Central memory CD8-positive, alpha-beta T cell (primary cell): ENCODE measurements at regions not wholly inside any gene's neighbourhood (a gene's known extent, or its start where the extent isn't known, plus 50 kb on each side); places are given as distances from the start of the nearest gene placed in this dataset.

Experiments used
- ATAC-seq: fragments of 150-1000 bp; cut with Tn5 transposase; replicated peaks from 2 replicates; pipeline ENCODE4 v1.10.0; 2022; ENCODE audit warnings: mild to moderate bottlenecking, moderate FRiP score, moderate number of reproducible peaks; ENCODE audit not compliant: poor library complexity, severe bottlenecking; ENCODE audit errors: extremely low read depth
- DNase-seq, 2 donors: peaks; one replicate each; pipeline ENCODE4 v3.0.0; 2021; ENCODE audit warnings: low spot score in 2 of 2
- H3K27ac Mint-ChIP-seq: one replicate; pipeline ENCODE4 v1.8.0; 2022; ENCODE audit warnings: low read depth, mild to moderate bottlenecking, moderate library complexity, mixed read lengths
- H3K27me3 Mint-ChIP-seq: one replicate; pipeline ENCODE4 v1.8.0; 2022; ENCODE audit warnings: mixed read lengths
- H3K36me3 Mint-ChIP-seq: one replicate; pipeline ENCODE4 v1.8.0; 2022; ENCODE audit warnings: mild to moderate bottlenecking, moderate library complexity, mixed read lengths; ENCODE audit not compliant: insufficient read depth
- H3K4me1 Mint-ChIP-seq: one replicate; pipeline ENCODE4 v1.8.0; 2022; ENCODE audit warnings: mixed read lengths
- H3K4me3 Mint-ChIP-seq: one replicate; pipeline ENCODE4 v1.8.0; 2022; ENCODE audit warnings: mild to moderate bottlenecking, moderate library complexity, mixed read lengths
- H3K9me3 Mint-ChIP-seq: one replicate; pipeline ENCODE4 v1.8.0; 2022; ENCODE audit warnings: mixed read lengths

GRCh38 chr9:135224921-135225541 is 137.6 kb downstream of the OLFM1 start:
- no peak overlapping the region for H3K4me3 Mint-ChIP-seq
- ATAC-seq (no peak), DNase-seq (no peak)
- no peaks in the 10 kb centered on the region for H3K9me3 Mint-ChIP-seq
- H3K36me3 Mint-ChIP-seq, result no peaks in the 10 kb centered on the region
- no peaks in the 10 kb centered on the region for H3K27me3 Mint-ChIP-seq
- H3K27ac Mint-ChIP-seq, result no peak overlapping the region
- H3K4me1 Mint-ChIP-seq, result no peaks in the 10 kb centered on the region

- Mint-ChIP-seq H3K27ac (no peak overlapping the region), H3K9me3 (no peaks in the 10 kb centered on the region), H3K4me3 (no peak overlapping the region), H3K4me1 (no peaks in the 10 kb centered on the region), H3K27me3 (no peaks in the 10 kb centered on the region), H3K36me3 (no peaks in the 10 kb centered on the region)
- DNase-seq (no peak), ATAC-seq (no peak)
Measured at GRCh38 chr9:135225619-135226228, 138.3 kb downstream of the OLFM1 start.

GRCh38 chr9:135226369-135227050 is 139.0 kb downstream of the OLFM1 start:
- ATAC-seq, result no peak
- no peaks in the 10 kb centered on the region for H3K4me1 Mint-ChIP-seq
- no peaks in the 10 kb centered on the region for H3K36me3 Mint-ChIP-seq
- no peak overlapping the region for H3K27ac Mint-ChIP-seq
- H3K9me3 Mint-ChIP-seq, result no peaks in the 10 kb centered on the region
- DNase-seq, result no peak
- peaks cover under 1% of the 10 kb centered on the region for H3K27me3 Mint-ChIP-seq
- H3K4me3 Mint-ChIP-seq, result no peak overlapping the region

GRCh38 chr9:135227641-135228251 is 140.3 kb downstream of the OLFM1 start:
- no peak overlapping the region for H3K27ac Mint-ChIP-seq
- ATAC-seq (no peak), DNase-seq (no peak)
- H3K4me1 Mint-ChIP-seq, result no peaks in the 10 kb centered on the region
- H3K36me3 Mint-ChIP-seq, result no peaks in the 10 kb centered on the region
- H3K27me3 Mint-ChIP-seq, result peaks cover 13% of the 10 kb centered on the region
- H3K9me3 Mint-ChIP-seq, result no peaks in the 10 kb centered on the region
- H3K4me3 Mint-ChIP-seq, result no peak overlapping the region

GRCh38 chr9:135228345-135228982 is 141.0 kb downstream of the OLFM1 start:
- no peak overlapping the region for H3K27ac Mint-ChIP-seq
- H3K4me1 Mint-ChIP-seq, result no peaks in the 10 kb centered on the region
- DNase-seq (no peak), ATAC-seq (no peak)
- H3K4me3 Mint-ChIP-seq, result no peak overlapping the region
- no peaks in the 10 kb centered on the region for H3K36me3 Mint-ChIP-seq
- peaks cover 13% of the 10 kb centered on the region for H3K27me3 Mint-ChIP-seq
- no peaks in the 10 kb centered on the region for H3K9me3 Mint-ChIP-seq

GRCh38 chr9:135228983-135229625 is 141.6 kb downstream of the OLFM1 start:
- Mint-ChIP-seq H3K27ac (no peak overlapping the region), H3K9me3 (no peaks in the 10 kb centered on the region), H3K4me3 (no peak overlapping the region), H3K4me1 (no peaks in the 10 kb centered on the region), H3K27me3 (peaks cover 13% of the 10 kb centered on the region), H3K36me3 (no peaks in the 10 kb centered on the region)
- no peak for DNase-seq
- no peak for ATAC-seq

- Mint-ChIP-seq H3K4me3 (no peak overlapping the region), H3K27ac (no peak overlapping the region), H3K9me3 (peaks cover 6% of the 10 kb centered on the region), H3K27me3 (peaks cover 13% of the 10 kb centered on the region), H3K4me1 (no peaks in the 10 kb centered on the region), H3K36me3 (no peaks in the 10 kb centered on the region)
- ATAC-seq, result no peak
- no peak for DNase-seq
Measured at GRCh38 chr9:135229701-135230385, 142.4 kb downstream of the OLFM1 start.

- H3K4me3 Mint-ChIP-seq, result no peak overlapping the region
- no peak overlapping the region for H3K27ac Mint-ChIP-seq
- no peaks in the 10 kb centered on the region for H3K4me1 Mint-ChIP-seq
- DNase-seq (no peak), ATAC-seq (no peak)
- no peaks in the 10 kb centered on the region for H3K36me3 Mint-ChIP-seq
- peaks cover 13% of the 10 kb centered on the region for H3K27me3 Mint-ChIP-seq
- peaks cover 8% of the 10 kb centered on the region for H3K9me3 Mint-ChIP-seq
Measured at GRCh38 chr9:135230386-135230765, 142.9 kb downstream of the OLFM1 start.

- ATAC-seq (no peak), DNase-seq (no peak)
- no peaks in the 10 kb centered on the region for H3K4me1 Mint-ChIP-seq
- peaks cover 8% of the 10 kb centered on the region for H3K9me3 Mint-ChIP-seq
- H3K27me3 Mint-ChIP-seq, result peaks cover 13% of the 10 kb centered on the region
- H3K27ac Mint-ChIP-seq, result no peak overlapping the region
- H3K36me3 Mint-ChIP-seq, result no peaks in the 10 kb centered on the region
- no peak overlapping the region for H3K4me3 Mint-ChIP-seq
Measured at GRCh38 chr9:135230817-135231520, 143.5 kb downstream of the OLFM1 start.

GRCh38 chr9:135239100-135239768 is 151.8 kb downstream of the OLFM1 start:
- Mint-ChIP-seq H3K4me3 (no peak overlapping the region), H3K4me1 (no peaks in the 10 kb centered on the region), H3K27ac (no peak overlapping the region), H3K9me3 (peaks cover 7% of the 10 kb centered on the region), H3K36me3 (no peaks in the 10 kb centered on the region), H3K27me3 (peaks cover 15% of the 10 kb centered on the region)
- DNase-seq, result no peak
- ATAC-seq, result no peak

- H3K9me3 Mint-ChIP-seq, result peaks cover 2% of the 10 kb centered on the region
Measured at GRCh38 chr9:135239769-135240141, 152.3 kb downstream of the OLFM1 start.

More at GRCh38 chr9:135239769-135240141, 152.3 kb downstream of the OLFM1 start:
- no peak overlapping the region for H3K27ac Mint-ChIP-seq
- DNase-seq, result no peak
- H3K4me3 Mint-ChIP-seq, result no peak overlapping the region
- H3K36me3 Mint-ChIP-seq, result no peaks in the 10 kb centered on the region
- H3K4me1 Mint-ChIP-seq, result no peaks in the 10 kb centered on the region
- ATAC-seq, result no peak
- peaks cover 17% of the 10 kb centered on the region for H3K27me3 Mint-ChIP-seq
